ENCODE measurements at regions not wholly inside any gene's neighbourhood (a gene's known extent, or its start where the extent isn't known, plus 50 kb on each side); places are given as distances from the start of the nearest gene placed in this dataset.

DNA sequence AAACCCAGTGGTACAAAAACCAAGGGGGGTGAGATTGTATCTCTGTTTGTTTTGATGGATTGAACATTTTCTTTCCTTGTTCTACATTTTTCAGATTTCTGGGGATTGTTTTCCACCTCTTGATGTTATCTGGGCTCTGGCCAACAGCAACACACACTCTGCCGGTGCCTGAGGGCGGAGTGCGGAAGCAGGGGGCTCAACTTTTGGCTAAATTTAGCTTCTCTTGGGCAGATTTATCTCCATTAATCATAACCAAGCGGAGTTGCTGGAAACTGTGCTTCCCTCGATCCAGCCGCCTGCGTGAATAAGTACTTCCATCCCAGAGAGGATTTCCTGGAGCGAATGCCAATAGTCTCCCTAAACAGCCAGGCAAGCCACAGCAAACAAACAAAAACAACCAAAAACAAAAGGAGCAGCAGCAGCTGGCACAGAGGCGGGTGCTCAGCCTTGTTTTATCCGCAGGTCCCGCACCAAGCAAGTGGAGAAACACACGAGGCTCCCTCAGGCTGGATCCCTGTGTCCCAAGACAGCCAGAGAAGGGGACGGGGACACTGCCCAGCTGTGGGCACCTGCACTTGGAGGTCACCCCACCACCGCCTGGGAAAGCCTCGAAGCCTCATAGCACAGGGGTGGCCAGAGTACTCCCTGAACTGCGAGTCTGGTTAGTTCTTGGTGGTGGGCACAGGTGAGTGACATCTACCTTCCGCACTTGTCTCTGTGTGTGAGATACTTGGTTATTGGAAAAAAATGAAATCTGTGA lies 143.4 kb downstream of the NDUFA10 start:
- TF ChIP-seq EP300 (IDR thresholded peaks at IDR 0.05) (no peak), POLR2AphosphoS5 (IDR thresholded peaks at IDR 0.05) (no peak), CTCF (IDR thresholded peaks at IDR 0.05) (no peak), POLR2A (IDR thresholded peaks at IDR 0.05) (no peak)

All from suprapubic skin (tissue), 4 donors.